ENCODE measurements at regions not wholly inside any gene's neighbourhood (a gene's known extent, or its start where the extent isn't known, plus 50 kb on each side); places are given as distances from the start of the nearest gene placed in this dataset.
"Not testable (repeated sequence)": the region's sequence is repeated elsewhere in the genome, so short reads cannot be mapped to it uniquely, and the experiment has no call there.

GRCh38 chr1:181931873-181932272 lies 129.6 kb downstream of the ZNF648 start:
- no peak for TF ChIP-seq CTCF (IDR thresholded peaks at IDR 0.05; ENCODE audit: borderline replicate concordance, control extremely low read depth, extremely low read depth, insufficient read depth, missing control alignments)
- in situ Hi-C loops (cut with MboI; ENCODE audit: low sequenced_read_pairs, unreplicated experiment), result loop anchor here (10.0 to 25.0 kb wide), 2 partner anchors 245 to 457 kb away; no protein-coding TSS in a partner anchor
- no peak for DNase-seq (ENCODE audit: low spot score)

GRCh38 chr1:181930187-181930586 lies 131.3 kb downstream of the ZNF648 start:
- DNase-seq (ENCODE audit: low spot score), result no peak
- in situ Hi-C loops (cut with MboI; ENCODE audit: low sequenced_read_pairs, unreplicated experiment), result loop anchor here (10.0 to 25.0 kb wide), 2 partner anchors 243 to 455 kb away; no protein-coding TSS in a partner anchor
- TF ChIP-seq CTCF (IDR thresholded peaks at IDR 0.05; ENCODE audit: borderline replicate concordance, control extremely low read depth, extremely low read depth, insufficient read depth, missing control alignments), result no peak

GRCh38 chr1:181926697-181927096 lies 134.8 kb downstream of the ZNF648 start:
- TF ChIP-seq CTCF (IDR thresholded peaks at IDR 0.05; ENCODE audit: borderline replicate concordance, control extremely low read depth, extremely low read depth, insufficient read depth, missing control alignments), result no peak
- in situ Hi-C loops (cut with MboI; ENCODE audit: low sequenced_read_pairs, unreplicated experiment), result loop anchor here (25.0 kb wide), 1 partner anchor 239 kb away; no protein-coding TSS in a partner anchor
- no peak for DNase-seq (ENCODE audit: low spot score)

GRCh38 chr1:181924034-181924433 lies 137.5 kb downstream of the ZNF648 start:
- DNase-seq (ENCODE audit: low spot score); in situ Hi-C loops (cut with MboI; ENCODE audit: low sequenced_read_pairs, unreplicated experiment): not testable (repeated sequence)

GRCh38 chr1:181919542-181919941 lies 142.0 kb downstream of the ZNF648 start:
- TF ChIP-seq CTCF (IDR thresholded peaks at IDR 0.05; ENCODE audit: borderline replicate concordance, control extremely low read depth, extremely low read depth, insufficient read depth, missing control alignments), result no peak
- no peak for DNase-seq (ENCODE audit: low spot score)
- in situ Hi-C loops (cut with MboI; ENCODE audit: low sequenced_read_pairs, unreplicated experiment), result no loop called here

GRCh38 chr1:181918880-181919525 lies 142.5 kb downstream of the ZNF648 start:
- in situ Hi-C loops (cut with MboI; ENCODE audit: low sequenced_read_pairs, unreplicated experiment), result no loop called here
- DNase-seq (ENCODE audit: low spot score), result no peak
- TF ChIP-seq CTCF (IDR thresholded peaks at IDR 0.05; ENCODE audit: borderline replicate concordance, control extremely low read depth, extremely low read depth, insufficient read depth, missing control alignments), result no peak

GRCh38 chr1:181911715-181912114 lies 149.8 kb downstream of the ZNF648 start:
- DNase-seq (ENCODE audit: low spot score), result no peak
- in situ Hi-C loops (cut with MboI; ENCODE audit: low sequenced_read_pairs, unreplicated experiment), result no loop called here
- no peak for TF ChIP-seq CTCF (IDR thresholded peaks at IDR 0.05; ENCODE audit: borderline replicate concordance, control extremely low read depth, extremely low read depth, insufficient read depth, missing control alignments)

All from GM13976 (cell line).